HuH-7 (cell line): ENCODE measurements at regions not wholly inside any gene's neighbourhood (a gene's known extent, or its start where the extent isn't known, plus 50 kb on each side); places are given as distances from the start of the nearest gene placed in this dataset.
A peak's percentile ranks its signal among the peaks of the same experiment; 100 is the strongest.
"Not testable (repeated sequence)": the region's sequence is repeated elsewhere in the genome, so short reads cannot be mapped to it uniquely, and the experiment has no call there.

Source experiments
- DNase-seq: peaks from one replicate; pipeline ENCODE4 v3.0.0; 2011; ENCODE audit warnings: low spot score

DNA sequence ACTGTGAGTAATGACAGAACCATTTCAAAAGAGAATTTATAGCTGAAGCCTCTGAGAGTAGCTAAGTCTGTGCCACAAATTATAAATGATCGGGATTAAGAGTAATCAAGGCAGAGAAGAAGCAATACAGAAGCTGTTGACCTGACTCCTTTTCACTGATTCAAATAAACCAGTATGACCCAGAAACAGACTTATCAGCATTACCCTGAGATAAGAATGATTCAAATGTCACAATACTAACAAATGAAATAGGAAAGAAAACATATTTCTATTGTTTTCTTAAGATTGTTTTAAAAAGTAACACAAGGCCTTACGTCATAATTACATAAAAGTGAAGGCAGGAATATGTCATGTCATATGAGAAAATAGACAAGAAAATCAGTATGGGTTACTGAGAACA is 1534.6 kb downstream of the SI start:
- DNase-seq, result no peak

DNA sequence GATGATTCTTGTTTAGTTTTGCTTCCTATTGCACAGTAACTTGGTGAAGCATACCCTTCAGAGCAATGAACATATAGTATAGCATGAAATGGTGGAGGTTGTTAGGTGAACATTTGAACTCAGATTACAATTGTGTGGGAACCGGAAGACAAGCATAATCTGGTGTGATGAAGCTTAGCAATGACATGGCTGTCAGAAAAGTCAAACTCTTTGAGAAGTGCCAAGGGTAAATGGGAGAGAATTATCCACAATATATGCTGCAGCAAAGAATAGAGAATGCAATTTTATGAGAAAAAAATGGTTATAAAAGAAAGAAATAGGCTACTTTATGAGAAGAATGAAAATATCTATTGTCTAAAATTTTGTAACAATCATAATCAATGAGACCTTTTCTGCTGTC is 1536.7 kb downstream of the SI start:
- no peak for DNase-seq

DNA sequence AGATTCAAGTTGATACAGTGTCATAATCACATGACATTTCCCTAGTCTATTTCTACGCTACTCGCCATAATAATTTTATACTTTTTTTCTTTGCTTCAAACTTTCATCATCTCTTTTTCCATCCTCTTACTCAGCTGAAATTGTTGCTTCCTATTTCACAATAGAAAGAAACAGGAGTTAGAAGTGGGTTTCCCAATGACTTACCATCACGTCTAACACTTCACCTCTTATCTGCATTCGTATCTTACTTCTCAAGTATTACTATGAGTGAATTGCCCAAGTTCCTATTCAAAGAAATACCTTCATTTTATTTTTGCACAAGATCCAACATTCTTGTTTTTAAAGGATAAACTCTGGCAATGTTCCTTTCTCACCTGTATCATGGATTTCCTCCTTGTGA is 1539.9 kb downstream of the SI start:
- no peak for DNase-seq

DNA sequence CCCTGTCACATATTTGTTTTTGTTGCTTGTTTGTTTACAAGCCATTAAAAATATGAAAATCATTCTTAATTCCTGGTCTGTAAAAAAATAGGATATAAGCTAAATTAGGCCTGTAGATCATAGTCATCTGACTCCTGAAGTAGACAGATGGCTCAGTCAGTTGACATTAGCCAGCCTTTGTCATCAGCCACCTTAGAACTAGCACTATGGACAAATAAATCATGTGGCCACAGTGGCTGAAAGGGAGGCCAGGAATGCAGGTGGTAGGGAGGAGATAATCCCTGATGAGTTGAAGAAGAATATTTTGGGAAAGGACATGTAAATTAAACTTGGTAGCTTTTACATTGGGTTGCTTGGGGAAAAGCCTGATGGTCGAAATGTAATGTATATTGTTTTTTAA is 1544.9 kb downstream of the SI start:
- no peak for DNase-seq

DNA sequence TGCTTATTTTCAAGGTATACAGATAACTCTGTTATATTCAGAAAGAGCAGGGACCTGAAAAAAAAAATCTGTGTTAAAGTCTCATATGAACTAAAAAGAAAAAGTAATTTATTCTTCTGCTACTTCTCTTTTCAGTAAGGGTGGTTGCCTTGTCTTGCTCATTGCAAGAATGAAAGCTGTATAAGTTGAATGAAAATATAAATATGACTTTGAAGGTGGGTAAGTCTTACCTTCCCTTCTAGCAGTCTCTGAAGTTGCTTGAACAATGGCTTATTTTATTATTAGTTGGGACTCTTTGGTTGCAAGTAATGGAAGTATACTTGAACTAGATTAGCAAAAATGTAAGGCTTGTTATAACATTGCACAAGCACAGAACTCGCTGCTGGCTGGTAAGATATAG is 1554.9 kb downstream of the SI start:
- no peak for DNase-seq

DNA sequence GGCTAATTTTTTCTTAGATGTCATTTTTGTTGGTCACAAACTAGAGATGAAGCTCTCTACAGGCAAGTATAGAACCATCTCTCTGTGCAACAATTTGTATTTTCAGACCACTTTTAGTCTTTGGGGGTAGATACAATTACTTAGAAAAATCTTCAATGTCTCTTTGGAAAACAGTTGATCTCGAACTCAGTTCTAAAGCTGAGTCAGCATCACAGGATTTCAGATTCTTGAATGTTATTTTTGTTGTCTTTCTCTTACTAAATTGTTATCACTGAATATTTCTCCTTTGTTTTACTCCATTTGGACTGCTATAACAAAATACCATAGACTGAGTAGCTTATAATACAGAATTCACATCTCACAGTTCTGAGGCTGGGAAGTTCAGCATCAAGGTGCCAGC is 1557.0 kb downstream of the SI start:
- no peak for DNase-seq

DNA sequence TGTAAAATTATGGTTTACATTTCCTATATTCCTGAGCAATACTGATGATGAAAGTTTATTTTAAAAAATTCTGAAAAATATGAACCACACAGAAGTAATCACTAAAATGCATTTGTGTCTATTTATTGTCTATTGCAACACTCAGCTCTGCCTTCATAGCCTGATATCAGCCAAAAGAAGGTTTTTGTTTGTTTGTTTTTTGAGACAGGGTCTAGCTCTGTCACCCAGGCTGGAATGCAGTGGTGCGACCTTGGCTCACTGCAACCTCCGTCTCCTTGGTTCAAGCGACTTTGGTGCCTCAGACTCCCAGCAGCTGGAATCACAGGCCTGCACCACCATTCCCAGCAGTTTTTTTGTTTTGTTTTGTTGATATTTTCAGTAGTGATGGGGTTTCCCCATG is 1560.2 kb downstream of the SI start:
- DNase-seq, result no peak

DNA sequence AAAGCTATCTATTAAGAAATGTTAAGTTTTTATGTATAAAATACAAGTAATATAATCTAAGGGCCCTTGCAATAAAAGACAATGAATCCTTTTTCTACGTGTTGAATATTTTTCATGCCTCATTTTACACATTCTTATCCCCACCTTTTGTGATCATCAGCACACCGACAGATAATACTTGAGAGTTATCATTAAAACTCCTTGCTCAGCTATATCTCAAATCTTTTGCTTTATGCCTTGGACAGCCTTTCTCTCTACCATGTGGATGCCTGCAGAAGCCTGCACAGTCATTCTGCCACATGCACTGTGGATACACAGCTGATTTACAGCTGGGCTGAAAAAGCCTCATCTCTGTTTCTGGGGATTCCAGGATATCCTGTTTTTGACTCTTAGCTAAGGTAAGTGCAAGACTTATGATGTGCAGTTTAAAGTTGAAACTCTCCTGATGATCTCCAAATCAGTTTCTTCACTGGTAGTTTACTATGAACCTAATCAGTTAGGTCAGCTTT is 1565.1 kb downstream of the SI start:
- no peak for DNase-seq

DNA sequence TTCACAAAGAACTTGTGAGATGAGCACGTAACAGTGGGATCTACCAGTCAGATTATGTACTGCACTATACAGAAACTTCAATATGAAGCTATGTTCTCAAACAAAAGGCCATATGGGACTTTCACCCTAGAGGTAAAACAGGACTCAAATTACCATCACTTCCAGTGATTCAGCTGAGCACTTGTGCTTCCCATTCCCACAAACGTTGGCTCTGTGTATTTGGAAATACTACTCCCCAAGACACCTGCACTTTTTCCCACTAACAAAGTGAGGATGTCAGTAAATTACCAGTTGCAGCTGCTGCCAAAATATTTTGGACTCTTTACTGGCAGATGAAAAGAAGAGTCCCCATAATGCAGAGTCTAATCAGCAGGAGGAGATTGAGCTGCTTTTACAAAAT is 1570.1 kb downstream of the SI start:
- DNase-seq, result no peak

DNA sequence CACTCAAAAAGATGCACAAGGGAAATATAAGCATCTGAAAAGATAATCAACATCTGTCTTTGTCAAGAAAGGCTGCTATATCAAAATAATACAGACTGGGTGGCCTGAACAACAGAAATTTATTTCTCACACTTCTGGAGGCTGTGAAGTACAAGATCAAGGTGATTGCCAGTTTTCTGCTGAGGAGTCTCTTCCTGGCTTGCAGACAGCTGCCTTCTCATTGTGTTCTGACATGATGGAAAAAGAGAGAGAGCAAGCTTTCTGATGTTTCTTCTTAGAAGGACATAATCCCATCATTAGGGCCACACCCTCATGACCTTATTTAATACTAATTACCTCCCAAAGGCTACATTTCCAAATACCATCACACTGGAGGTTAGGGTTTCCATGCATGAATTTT is 1573.3 kb downstream of the SI start:
- DNase-seq, result no peak

DNA sequence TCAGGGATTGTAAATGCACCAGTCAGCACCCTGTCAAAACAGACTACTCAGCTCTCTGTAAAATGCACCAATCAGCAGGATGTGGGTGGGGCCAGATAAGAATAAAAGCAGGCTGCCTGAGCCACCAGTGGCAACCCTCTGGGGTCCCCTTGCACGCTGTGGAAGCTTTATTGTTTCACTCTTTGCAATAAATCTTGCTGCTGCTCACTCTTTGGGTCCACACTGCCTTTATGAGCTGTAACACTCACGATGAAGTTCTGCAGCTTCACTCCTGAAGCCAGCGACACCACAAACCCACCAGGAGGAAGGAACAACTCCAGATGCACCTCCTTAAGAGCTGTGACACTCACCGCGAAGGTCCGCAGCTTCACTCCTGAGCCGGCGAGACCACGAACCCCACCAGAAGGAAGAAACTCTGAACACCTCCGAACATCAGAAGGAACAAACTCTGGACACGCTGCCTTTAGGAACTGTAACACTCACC is 1578.5 kb downstream of the SI start:
- not testable (repeated sequence) for DNase-seq

DNA sequence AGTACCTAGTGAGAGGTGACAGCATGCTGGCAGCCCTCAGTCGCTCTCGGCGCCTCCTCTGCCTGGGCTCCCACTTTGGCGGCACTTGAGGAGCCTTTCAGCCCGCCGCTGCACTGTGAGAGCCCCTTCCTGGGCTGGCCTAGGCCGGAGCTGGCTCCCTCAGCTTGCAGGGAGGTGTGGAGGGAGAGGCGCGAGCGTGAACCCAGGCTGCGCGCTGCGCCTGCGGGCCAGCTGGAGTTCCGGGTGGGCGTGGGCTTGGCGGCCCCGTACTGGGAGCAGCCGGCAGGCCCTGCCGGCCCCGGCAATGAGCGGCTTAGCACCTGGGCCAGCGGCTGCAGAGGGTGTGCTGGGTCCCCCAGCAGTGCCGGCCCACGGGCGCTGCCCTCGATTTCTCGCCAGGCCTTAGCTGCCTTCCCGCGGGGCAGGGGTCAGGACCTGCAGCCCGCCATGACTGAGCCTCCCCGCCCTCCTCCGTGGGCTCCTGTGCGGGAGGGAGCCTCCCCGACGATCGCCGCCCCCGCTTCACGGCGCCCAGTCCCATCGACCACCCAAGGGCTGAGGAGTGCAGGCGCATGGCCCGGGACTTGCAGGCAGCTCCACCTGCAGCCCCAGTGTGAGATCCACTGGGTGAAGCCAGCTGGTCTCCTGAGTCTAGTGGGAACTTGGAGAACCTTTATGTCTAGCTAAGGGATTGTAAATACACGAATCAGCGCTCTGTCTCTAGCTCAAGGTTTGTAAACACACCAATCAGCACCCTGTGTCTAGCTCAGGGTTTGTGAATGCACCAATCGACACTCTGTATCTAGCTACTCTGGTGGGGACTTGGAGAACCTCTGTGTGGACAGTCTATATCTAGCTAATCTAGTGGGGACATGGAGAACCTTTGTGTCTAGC is 1579.2 kb downstream of the SI start:
- not testable (repeated sequence) for DNase-seq

DNA sequence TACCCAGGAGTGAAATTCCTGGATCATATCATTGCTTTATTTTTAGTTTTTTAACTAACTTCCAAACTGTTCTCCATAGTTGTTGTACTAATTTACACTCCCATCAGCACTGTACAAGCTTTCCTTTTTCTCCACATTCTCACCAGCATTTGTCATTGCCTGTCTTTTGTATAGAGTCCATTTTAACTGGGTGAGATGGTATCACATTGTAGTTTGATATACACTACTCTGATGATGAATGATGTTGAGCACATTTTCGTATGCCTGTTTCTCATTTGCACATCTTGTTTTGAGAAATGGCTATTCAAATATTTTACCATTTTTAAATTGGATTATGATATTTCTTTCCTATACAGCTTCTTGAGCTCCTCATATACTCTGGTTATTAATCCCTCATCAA is 1586.6 kb downstream of the SI start:
- DNase-seq, result no peak

DNA sequence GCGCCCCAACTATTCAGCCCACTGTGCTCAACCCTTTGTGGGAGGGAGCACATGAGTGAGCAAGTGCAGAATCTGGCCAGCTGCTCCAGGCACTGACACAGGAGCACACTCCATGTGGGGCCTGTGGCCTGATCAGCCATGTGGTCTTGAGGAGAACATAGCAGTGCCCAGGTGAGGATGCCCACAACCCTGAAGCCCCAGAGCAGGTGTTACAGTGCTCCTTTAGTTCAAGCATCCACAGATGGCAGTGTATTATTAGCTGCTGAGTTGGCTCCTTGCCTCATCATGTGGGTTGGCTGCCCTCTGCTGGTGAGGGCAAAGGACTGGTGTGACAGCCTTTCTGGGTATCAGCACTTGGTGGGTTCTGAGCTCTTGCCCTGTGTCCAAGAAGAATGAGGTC is 1588.2 kb downstream of the SI start:
- DNase-seq, result peak; percentile 12

DNA sequence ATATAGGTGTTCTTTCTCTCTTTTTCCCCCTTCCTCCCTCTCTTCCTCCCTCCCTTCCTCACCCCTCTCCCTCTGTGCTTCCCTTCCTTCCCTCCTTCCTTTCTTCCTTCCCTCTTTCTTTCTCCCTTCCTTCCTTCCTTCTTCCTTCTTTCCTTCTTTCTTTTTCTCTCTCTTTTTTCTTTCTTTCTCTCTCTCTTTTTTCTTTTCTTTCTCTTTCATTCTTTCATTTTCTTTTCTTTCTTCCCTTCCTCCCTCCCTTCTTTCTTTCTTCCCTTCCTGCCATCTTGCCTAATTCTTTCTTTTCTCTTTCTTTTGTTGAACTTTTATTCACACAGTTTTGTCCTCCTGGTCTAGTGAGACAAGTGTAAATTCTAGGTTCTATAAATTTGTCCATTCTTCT is 1595.6 kb downstream of the SI start:
- DNase-seq, result no peak

DNA sequence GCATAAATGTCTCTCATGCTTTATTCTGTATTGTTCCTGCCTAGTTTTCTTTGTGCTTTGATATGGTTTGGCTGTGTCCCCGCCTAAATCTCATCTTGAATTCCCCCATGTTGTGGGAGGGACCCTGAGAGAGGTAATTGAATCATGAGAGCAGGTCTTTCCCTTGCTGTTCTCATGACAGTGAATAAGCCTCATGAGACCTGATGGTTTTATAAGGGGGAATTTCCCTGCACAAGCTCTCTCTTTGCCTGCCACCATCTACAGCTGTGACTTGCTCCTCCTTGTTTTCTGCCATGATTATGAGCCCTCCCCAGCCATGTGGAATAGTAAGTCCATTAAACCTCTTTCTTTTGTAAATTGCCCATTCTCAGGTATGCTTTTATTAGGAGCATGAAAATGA is 1596.6 kb downstream of the SI start:
- no peak for DNase-seq

DNA sequence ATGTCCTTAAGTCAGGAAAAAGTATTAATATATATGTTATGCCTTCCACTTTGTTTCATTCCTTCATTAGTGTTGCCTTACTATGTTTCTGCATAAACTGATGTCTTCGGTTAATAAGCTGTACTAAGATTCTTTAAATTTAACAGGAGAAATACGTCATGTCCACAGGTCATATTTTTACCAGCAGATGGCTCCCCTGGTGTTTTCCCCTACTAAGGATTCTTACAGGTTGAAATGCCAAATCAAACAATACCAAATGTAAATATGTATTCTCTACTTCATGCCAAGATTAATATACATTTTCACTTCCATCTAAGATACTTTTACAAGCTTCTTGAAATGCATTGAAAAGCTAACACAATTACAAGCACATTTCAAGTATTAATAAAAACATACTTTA is 1602.1 kb downstream of the SI start:
- DNase-seq, result no peak

DNA sequence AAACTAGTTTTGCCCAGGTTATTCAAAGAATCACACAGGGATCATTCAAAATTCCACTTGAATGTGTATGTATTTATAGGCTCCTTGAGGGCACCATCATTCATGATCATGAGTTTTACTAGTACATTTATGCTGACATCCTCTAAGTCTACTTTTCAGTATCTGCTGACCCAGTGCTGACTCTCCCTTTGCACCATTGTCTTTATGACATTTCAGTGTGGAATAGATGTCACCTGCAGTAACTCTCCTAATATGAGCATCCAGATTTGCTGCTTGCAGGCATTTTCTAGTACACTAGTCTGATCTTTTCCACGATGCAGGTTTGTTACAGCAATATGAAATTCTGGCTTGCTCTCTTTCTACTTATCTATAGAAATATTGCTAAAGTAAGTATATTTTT is 1603.5 kb downstream of the SI start:
- no peak for DNase-seq

DNA sequence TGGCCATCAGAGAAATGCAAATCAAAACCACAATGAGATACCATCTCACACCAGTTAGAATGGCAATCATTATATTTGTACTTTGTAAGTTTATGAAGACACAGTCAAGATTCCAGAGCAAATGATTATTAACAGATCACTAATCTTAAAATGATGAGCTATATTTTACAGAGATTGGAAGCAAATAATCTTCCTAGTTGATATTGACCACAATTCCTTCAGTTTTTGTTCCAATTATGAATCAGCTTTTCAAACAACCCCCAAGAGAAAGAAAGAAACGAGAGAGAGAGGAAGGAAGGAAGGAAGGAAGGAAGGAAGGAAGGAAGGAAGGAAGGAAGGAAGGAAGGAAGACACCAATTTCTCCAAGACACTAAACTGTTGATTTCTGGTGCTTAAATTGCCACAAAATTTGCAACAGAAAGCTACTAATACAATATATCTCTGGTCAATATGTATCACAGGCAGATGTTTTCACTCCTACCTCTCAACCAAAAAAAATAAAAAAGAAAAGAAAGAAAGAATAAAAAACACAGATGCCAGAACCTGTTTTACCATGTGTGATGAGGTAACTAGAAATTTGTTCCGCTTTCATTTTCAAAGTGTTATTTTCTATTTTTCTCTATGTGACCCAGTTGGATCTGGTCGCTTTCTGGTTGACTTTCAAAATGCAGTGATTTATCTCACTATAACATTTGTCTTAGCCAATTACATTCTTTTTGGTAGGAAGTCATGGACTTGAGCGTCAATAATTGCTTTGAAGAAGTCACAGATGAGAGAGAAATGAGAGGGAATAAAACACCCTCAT is 1609.6 kb downstream of the SI start:
- DNase-seq, result no peak

DNA sequence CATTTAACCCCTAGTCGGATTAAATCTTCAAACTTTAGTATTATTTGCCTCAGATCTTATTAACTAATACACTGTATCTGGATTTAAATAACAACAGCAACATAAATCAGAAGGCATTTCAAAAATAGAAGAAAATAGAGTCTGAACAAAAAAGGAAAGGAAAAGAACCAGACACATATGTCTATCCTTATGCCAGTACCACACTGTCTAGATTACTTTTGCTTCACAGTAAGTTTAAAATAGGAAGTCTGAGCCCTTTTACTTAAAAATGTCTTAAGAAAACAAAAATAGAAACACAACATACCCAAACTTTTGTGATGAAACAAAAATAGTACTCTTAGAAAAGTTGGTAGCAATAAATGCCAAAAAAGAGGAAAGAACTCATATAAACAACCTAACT is 1615.8 kb downstream of the SI start:
- DNase-seq, result no peak

DNA sequence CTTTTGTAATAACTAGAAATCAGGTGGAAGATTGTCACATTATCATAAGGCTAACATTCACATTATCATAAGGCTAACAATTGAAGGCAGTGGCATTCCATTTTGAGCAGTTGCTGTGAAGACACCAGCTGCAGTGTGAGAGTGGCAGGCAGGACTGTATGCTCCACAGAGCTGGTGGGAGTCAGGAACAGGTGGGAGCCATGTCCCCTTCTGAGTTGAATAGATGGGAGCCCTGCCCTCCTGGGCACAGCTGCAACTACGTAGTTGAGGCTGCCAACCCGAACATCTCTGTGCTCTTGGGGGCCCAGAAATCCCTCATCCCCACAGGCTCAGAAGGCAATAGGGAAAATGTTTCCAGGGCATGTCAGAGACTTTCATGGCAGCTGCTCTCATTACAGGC is 1627.6 kb downstream of the SI start:
- DNase-seq, result no peak

DNA sequence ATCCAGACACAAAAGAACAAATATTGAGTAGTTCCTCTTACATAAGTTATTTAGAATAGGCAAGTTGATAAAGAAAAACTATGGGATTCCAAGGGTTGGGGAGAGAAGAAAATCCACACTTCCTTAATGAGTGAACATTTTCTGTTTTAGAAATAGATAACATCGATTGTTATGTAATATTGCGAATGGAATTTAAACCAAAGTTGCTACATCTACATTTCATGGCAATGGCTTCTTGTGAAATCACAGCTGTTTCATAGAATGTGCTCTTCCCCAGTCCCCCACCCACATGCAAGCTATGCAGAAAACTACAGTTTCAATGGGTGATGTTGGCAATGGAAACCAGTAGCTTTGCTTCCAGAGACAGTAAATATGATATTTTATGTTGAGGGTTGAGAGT is 1639.5 kb downstream of the SI start:
- DNase-seq, result no peak

DNA sequence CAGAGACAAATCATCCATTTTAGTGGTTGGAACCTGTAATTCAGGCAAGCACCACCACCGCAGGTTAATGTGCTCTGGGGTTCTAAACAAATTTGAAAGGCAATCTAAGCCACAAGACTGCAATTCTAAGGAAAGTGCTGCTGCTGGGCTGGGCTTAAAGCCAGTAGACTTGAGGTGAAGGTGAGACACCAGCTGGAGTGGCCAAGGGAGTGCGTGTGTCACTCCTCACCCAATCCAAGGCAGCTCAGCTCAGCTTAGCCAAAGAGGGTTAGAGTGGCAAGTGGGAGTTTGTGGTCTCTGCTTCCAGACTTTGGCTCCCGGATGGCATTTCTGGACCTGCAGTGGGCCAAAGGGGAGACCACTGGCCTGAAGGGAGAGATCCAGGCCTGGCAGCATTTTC is 1655.6 kb downstream of the SI start:
- no peak for DNase-seq
